Thyroid gland (tissue), 4 donors: ENCODE measurements at regions not wholly inside any gene's neighbourhood (a gene's known extent, or its start where the extent isn't known, plus 50 kb on each side); places are given as distances from the start of the nearest gene placed in this dataset.

Source experiments
- DNase-seq, 2 donors: peaks; one replicate each; pipeline ENCODE4 v3.0.0-alpha.2; 2019
- H3K27ac ChIP-seq, 3 donors: fragments of 200-600 bp; sonication (generic); 1 replicate in 2 of 3; 2 replicates in 1 of 3; pipeline ENCODE4 v1.5.1; 2016 to 2019; ENCODE audit warnings: mild to moderate bottlenecking in 1 of 3, moderate library complexity in 1 of 3
- H3K27me3 ChIP-seq: fragments of 200-600 bp; sonication (generic); one replicate; pipeline ENCODE4 v1.5.1; 2019
- H3K36me3 ChIP-seq, 2 donors: fragments of 200-600 bp; sonication (generic); one replicate each; pipeline ENCODE4 v1.5.1; 2016 to 2019
- H3K4me1 ChIP-seq, 2 donors: fragments of 200-600 bp; sonication (generic); one replicate each; pipeline ENCODE4 v1.5.1; 2017 to 2019
- H3K4me3 ChIP-seq, 3 donors: fragments of 200-600 bp; sonication (generic); replicated peaks in 1 of 3; 1 replicate in 2 of 3; 2 replicates in 1 of 3; pipeline ENCODE4 v1.5.1; 2016; ENCODE audit warnings: mild to moderate bottlenecking in 1 of 3
- H3K9me3 ChIP-seq: fragments of 200-600 bp; sonication (generic); one replicate; pipeline ENCODE4 v1.5.1; 2017
- POLR2A ChIP-seq, 2 donors: fragments of 450-650 bp; IDR thresholded peaks; one replicate each; pipeline ENCODE4 v1.6.1; 2017; ENCODE audit warnings: antibody characterized with exemption in 2 of 2, mild to moderate bottlenecking in 2 of 2, moderate library complexity in 1 of 2
- WGBS, 2 donors: methylation state at CpG; one replicate each; pipeline ENCODE4 v1.1.5; 2017; 5-methylcytosine and 5-hydroxymethylcytosine counted together
- intact Hi-C: fragments of 100-400 bp; cut with DNase I; formaldehyde crosslinking; loops from one replicate; pipeline ENCODE4 v1.15.1; 2023
- TF ChIP-seq, protein P1 (sequence below), 6 experiments: fragments of 200-600 bp in 3 of 6; fragments of 450-650 bp in 3 of 6; sonication (generic) in 3 of 6; IDR thresholded peaks; one replicate each; pipeline ENCODE4 v1.5.1; 2016 to 2019; ENCODE audit warnings: antibody characterized with exemption in 6 of 6, mild to moderate bottlenecking in 2 of 6, inconsistent platforms in 1 of 6, moderate library complexity in 1 of 6

DNA sequence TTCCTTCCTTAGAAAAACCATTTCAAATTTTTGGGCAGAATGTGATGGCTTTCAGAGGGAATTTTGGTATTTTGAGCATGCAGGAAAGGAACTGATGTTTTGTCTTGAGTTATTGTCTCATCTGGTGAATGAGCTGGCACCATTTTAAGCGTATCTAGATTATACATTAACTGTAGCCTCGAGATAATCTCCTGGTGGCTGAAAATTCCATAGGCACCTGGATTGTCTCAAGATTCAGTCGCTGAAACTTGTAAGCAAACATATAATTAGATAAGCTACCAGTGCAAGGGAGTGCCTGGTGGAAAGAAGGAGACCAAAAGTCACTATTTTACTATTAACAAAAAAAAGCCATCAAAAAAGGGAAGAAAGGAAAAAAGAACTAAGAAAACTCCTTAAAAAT, 687.8 kb upstream of the DDX18 start:
- 52 to 56% methylated on average over 3 of the region's 3 CpGs for WGBS, 2 donors
- H3K36me3 ChIP-seq = no peaks in the 10 kb centered on the region
- no peak for DNase-seq
- H3K9me3 ChIP-seq = no peaks in the 10 kb centered on the region
- H3K27me3 ChIP-seq = no peaks in the 10 kb centered on the region
- no peak overlapping the region for H3K27ac ChIP-seq
- TF ChIP-seq POLR2A (IDR thresholded peaks at IDR 0.05) = no peak
- TF ChIP-seq, protein P1, sequence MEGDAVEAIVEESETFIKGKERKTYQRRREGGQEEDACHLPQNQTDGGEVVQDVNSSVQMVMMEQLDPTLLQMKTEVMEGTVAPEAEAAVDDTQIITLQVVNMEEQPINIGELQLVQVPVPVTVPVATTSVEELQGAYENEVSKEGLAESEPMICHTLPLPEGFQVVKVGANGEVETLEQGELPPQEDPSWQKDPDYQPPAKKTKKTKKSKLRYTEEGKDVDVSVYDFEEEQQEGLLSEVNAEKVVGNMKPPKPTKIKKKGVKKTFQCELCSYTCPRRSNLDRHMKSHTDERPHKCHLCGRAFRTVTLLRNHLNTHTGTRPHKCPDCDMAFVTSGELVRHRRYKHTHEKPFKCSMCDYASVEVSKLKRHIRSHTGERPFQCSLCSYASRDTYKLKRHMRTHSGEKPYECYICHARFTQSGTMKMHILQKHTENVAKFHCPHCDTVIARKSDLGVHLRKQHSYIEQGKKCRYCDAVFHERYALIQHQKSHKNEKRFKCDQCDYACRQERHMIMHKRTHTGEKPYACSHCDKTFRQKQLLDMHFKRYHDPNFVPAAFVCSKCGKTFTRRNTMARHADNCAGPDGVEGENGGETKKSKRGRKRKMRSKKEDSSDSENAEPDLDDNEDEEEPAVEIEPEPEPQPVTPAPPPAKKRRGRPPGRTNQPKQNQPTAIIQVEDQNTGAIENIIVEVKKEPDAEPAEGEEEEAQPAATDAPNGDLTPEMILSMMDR (IDR thresholded peaks at IDR 0.05) = no peak
- intact Hi-C loops = no loop called here
- H3K4me3 ChIP-seq = no peak overlapping the region
- no peaks in the 10 kb centered on the region for H3K4me1 ChIP-seq

DNA sequence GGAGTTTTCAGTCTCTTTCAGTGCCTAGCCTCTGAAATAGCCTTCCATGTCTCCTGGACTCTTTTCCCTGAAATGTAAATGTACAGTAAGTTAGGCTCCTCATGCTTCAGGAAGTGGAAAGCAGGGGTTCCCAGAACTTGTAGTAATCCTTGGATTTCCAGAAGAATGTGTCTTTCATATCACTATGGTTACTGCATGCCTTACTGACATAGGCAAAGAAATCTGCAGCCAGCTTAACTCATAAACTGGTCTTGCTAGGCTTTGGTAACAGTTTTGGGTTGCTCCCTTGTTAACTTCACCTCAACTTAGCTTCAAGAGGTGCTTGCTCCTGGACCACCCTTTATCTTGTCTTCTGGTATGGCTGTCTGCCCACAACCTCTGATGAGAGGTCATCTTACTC, 686.8 kb upstream of the DDX18 start:
- Histone ChIP-seq H3K9me3 (no peaks in the 10 kb centered on the region), H3K36me3 (no peaks in the 10 kb centered on the region), H3K27ac (no peak overlapping the region), H3K27me3 (no peaks in the 10 kb centered on the region), H3K4me3 (no peak overlapping the region), H3K4me1 (no peaks in the 10 kb centered on the region)
- intact Hi-C loops = no loop called here
- no peak for DNase-seq
- TF ChIP-seq POLR2A (IDR thresholded peaks at IDR 0.05) = no peak
- TF ChIP-seq, protein P1 (IDR thresholded peaks at IDR 0.05) = no peak

DNA sequence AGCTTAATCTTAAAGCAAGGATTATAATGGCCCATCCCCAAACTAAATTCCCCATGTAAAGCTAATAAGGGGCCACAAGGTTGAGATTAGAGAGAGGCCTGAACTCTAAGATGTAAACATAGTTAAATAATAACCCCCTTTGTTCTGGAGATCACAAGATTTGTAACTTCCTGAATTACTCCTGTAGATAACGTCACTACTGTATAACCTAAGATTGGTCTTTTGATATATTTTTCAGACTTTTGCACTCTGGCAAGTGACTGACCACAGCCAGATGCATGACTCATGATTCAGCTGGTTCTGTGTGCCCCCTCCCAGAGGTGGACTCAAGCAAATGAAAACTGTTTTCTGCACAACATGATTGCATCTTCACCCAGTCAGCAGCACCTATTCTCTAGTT, 686.0 kb upstream of the DDX18 start:
- H3K4me3 ChIP-seq = no peak overlapping the region
- TF ChIP-seq, protein P1 (IDR thresholded peaks at IDR 0.05) = no peak
- TF ChIP-seq POLR2A (IDR thresholded peaks at IDR 0.05) = no peak

DNA sequence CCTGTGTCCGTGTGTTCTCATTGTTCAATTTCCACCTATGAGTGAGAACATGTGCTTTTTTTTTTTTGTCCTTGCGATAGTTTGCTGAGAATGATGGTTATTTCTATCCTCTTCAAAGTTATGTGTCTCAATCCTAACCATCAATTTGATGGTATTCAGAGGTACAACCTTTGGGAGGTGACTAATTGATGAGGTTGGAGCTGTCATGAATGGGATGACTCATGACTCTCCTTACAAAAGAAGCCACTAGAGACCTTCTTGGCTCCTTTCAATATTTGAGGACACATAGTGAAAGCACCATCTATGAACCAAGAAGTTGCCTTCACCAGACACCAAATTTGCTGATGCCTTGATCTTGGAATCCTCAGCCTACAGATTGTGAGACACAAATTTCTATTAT, 677.1 kb upstream of the DDX18 start:
- Histone ChIP-seq H3K27me3 (no peaks in the 10 kb centered on the region), H3K9me3 (no peaks in the 10 kb centered on the region), H3K36me3 (no peaks in the 10 kb centered on the region), H3K27ac (no peak overlapping the region), H3K4me1 (no peaks in the 10 kb centered on the region), H3K4me3 (no peak overlapping the region)
- DNase-seq = no peak
- 62 to 65% methylated on average over 2 of the region's 2 CpGs for WGBS, 2 donors
- intact Hi-C loops = no loop called here
- no peak for TF ChIP-seq POLR2A (IDR thresholded peaks at IDR 0.05)
- TF ChIP-seq, protein P1 (IDR thresholded peaks at IDR 0.05) = no peak

More for the DNA sequence above, 686.0 kb upstream of the DDX18 start:
- H3K9me3 ChIP-seq = no peaks in the 10 kb centered on the region
- WGBS, 2 donors = 47 to 50% methylated on average over 1 of the region's 1 CpG
- no peaks in the 10 kb centered on the region for H3K4me1 ChIP-seq
- H3K27ac ChIP-seq = no peak overlapping the region
- no peaks in the 10 kb centered on the region for H3K27me3 ChIP-seq
- no peaks in the 10 kb centered on the region for H3K36me3 ChIP-seq
- no peak for DNase-seq
- intact Hi-C loops = no loop called here

DNA sequence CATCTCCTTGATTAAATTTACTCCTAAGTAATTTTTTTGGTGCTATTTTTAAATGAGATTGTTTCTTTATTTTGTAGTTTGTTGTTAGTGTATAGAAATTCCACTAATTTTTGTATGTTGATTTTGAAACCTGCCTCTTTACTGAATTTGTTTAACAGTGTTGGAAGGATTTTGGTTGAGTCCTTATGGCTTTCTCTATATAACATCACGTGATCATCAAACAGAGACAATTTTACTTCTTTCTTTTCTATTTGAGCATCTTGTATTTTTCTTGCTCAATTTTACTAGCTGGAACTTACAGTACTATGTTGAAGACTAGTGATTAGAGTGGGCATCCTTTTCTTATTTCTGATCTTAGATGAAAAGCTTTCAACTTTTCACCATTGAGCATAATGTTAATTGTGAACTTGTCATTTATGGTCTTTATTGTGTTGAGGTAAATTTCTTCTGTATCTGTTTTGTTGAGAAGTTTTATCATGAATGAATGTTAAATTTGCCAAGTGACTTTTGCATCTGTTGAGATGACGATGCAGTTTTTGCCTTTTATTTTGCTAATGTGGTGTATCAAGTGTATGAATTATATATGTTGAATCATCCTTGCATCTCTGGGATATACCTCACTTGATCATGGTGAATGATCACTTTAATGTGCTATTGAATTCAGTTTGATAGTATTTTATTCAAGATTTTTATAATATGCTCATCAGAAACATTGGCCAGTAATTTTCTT, 645.3 kb upstream of the DDX18 start:
- no peaks in the 10 kb centered on the region for H3K27me3 ChIP-seq
- intact Hi-C loops = no loop called here
- H3K9me3 ChIP-seq = no peaks in the 10 kb centered on the region
- no peaks in the 10 kb centered on the region for H3K36me3 ChIP-seq
- 86 to 87% methylated on average over 2 of the region's 2 CpGs for WGBS, 2 donors
- no peak overlapping the region for H3K27ac ChIP-seq
- H3K4me1 ChIP-seq = no peaks in the 10 kb centered on the region
- H3K4me3 ChIP-seq = no peak overlapping the region
- DNase-seq = no peak
- TF ChIP-seq POLR2A (IDR thresholded peaks at IDR 0.05) = no peak
- TF ChIP-seq, protein P1 (IDR thresholded peaks at IDR 0.05) = no peak
